GM19324 (cell line): ENCODE measurements at regions not wholly inside any gene's neighbourhood (a gene's known extent, or its start where the extent isn't known, plus 50 kb on each side); places are given as distances from the start of the nearest gene placed in this dataset.

Experiments used
- ATAC-seq: cut with Tn5 transposase; IDR thresholded peaks from one replicate; pipeline ENCODE4 v1.9.1; 2021; ENCODE audit warnings: mild to moderate bottlenecking, moderate library complexity; ENCODE audit not compliant: unreplicated experiment, low FRiP score

GRCh38 chr15:47824147-47824546 lies 106.8 kb downstream of the SEMA6D start:
- no peak for ATAC-seq

- no peak for ATAC-seq
Measured at GRCh38 chr15:47829667-47830066, 112.4 kb downstream of the SEMA6D start.

- no peak for ATAC-seq
Measured at GRCh38 chr15:47834093-47834492, 116.8 kb downstream of the SEMA6D start.

- ATAC-seq = no peak
Measured at GRCh38 chr15:47839233-47839825, 122.0 kb downstream of the SEMA6D start.

- no peak for ATAC-seq
Measured at GRCh38 chr15:47843124-47843663, 125.9 kb downstream of the SEMA6D start.

GRCh38 chr15:47844437-47844836 lies 127.1 kb downstream of the SEMA6D start:
- no peak for ATAC-seq

GRCh38 chr15:47846128-47846868 lies 129.0 kb downstream of the SEMA6D start:
- ATAC-seq = no peak

GRCh38 chr15:47846876-47847275 lies 129.6 kb downstream of the SEMA6D start:
- no peak for ATAC-seq

- ATAC-seq = no peak
Measured at GRCh38 chr15:47856071-47856470, 138.8 kb downstream of the SEMA6D start.

- no peak for ATAC-seq
Measured at GRCh38 chr15:47857014-47857775, 139.9 kb downstream of the SEMA6D start.

- ATAC-seq = no peak
Measured at GRCh38 chr15:47857776-47858167, 140.5 kb downstream of the SEMA6D start.

- no peak for ATAC-seq
Measured at GRCh38 chr15:47861111-47861903, 144.0 kb downstream of the SEMA6D start.

GRCh38 chr15:47862402-47862801 lies 145.1 kb downstream of the SEMA6D start:
- no peak for ATAC-seq

GRCh38 chr15:47866446-47866845 lies 149.1 kb downstream of the SEMA6D start:
- ATAC-seq = no peak

GRCh38 chr15:47870300-47870955 lies 153.1 kb downstream of the SEMA6D start:
- ATAC-seq = no peak

GRCh38 chr15:47870956-47871625 lies 153.8 kb downstream of the SEMA6D start:
- no peak for ATAC-seq

- no peak for ATAC-seq
Measured at GRCh38 chr15:47872208-47872607, 154.9 kb downstream of the SEMA6D start.

- ATAC-seq = no peak
Measured at GRCh38 chr15:47872869-47873432, 155.6 kb downstream of the SEMA6D start.

- no peak for ATAC-seq
Measured at GRCh38 chr15:47876986-47877385, 159.7 kb downstream of the SEMA6D start.
